Nephron progenitor cell (in vitro differentiated cells): ENCODE measurements at regions not wholly inside any gene's neighbourhood (a gene's known extent, or its start where the extent isn't known, plus 50 kb on each side); places are given as distances from the start of the nearest gene placed in this dataset.
"Not testable (repeated sequence)": the region's sequence is repeated elsewhere in the genome, so short reads cannot be mapped to it uniquely, and the experiment has no call there.

Experiments used
- DNase-seq: peaks from one replicate; pipeline ENCODE4 v3.0.0; 2021
- H3K27ac Mint-ChIP-seq: 2 replicates; pipeline ENCODE4 v1.8.0; 2021; ENCODE audit warnings: mild to moderate bottlenecking, moderate library complexity, mixed read lengths
- H3K27me3 Mint-ChIP-seq: 2 replicates; pipeline ENCODE4 v1.8.0; 2021; ENCODE audit warnings: mild to moderate bottlenecking, low read depth, mixed read lengths; ENCODE audit not compliant: poor library complexity
- H3K36me3 Mint-ChIP-seq: 2 replicates; pipeline ENCODE4 v1.8.0; 2021; ENCODE audit warnings: low read depth, mixed read lengths
- H3K4me1 Mint-ChIP-seq: 2 replicates; pipeline ENCODE4 v1.8.0; 2021; ENCODE audit warnings: mixed read lengths
- H3K4me3 Mint-ChIP-seq: 2 replicates; pipeline ENCODE4 v1.8.0; 2021; ENCODE audit warnings: mild to moderate bottlenecking, moderate library complexity, mixed read lengths
- H3K9me3 Mint-ChIP-seq: 2 replicates; pipeline ENCODE4 v1.8.0; 2021; ENCODE audit warnings: mild to moderate bottlenecking, moderate library complexity, mixed read lengths
- TF ChIP-seq, protein P1 (sequence below): fragments of 200-600 bp; sonication (generic); IDR thresholded peaks from 2 replicates; pipeline ENCODE4 v1.5.0; 2021; ENCODE audit warnings: antibody characterized with exemption

DNA sequence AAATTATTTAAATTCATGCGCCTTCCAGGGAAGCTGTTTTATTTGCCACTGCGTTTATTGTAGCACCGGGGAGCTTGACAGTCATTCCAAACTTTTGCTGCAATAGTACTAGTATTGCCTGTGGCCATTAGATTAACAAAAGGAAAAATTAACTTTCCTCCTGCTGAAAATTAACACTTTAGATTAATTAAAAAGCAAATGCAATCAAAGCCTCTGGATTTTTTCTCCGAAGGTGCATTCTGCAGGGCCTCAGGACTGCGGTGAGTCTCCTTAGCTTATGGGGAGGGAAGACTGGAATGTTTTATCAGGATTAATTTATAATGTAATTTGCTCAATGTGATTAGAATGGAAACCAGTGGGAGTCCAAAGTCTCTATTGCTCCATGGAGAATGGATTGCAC, 456.4 kb upstream of the CFAP20DC start:
- Mint-ChIP-seq H3K9me3 (peaks cover 3% of the 10 kb centered on the region), H3K4me3 (no peak overlapping the region), H3K4me1 (peaks cover 41% of the 10 kb centered on the region), H3K27ac (no peak overlapping the region), H3K27me3 (no peaks in the 10 kb centered on the region), H3K36me3 (no peaks in the 10 kb centered on the region)
- TF ChIP-seq, protein P1, sequence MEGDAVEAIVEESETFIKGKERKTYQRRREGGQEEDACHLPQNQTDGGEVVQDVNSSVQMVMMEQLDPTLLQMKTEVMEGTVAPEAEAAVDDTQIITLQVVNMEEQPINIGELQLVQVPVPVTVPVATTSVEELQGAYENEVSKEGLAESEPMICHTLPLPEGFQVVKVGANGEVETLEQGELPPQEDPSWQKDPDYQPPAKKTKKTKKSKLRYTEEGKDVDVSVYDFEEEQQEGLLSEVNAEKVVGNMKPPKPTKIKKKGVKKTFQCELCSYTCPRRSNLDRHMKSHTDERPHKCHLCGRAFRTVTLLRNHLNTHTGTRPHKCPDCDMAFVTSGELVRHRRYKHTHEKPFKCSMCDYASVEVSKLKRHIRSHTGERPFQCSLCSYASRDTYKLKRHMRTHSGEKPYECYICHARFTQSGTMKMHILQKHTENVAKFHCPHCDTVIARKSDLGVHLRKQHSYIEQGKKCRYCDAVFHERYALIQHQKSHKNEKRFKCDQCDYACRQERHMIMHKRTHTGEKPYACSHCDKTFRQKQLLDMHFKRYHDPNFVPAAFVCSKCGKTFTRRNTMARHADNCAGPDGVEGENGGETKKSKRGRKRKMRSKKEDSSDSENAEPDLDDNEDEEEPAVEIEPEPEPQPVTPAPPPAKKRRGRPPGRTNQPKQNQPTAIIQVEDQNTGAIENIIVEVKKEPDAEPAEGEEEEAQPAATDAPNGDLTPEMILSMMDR = no peak
- DNase-seq = no peak

DNA sequence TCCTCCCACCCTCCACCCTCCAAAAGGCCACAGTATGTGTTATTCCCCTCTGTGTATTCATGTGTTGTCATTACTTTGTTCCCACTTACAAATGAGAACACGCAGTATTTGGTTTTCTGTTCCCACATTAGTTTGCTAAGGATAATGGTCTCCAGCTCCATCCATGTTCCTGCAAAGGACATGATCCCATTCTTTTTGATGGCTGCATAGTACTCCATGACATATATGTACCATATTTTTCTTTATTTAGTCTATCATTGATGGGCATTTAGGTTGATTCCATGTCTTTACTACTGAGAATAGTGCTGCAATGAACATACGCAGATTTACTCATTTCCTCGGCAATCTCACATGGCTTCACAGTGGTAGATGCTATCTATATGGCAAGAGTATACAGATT, 453.6 kb upstream of the CFAP20DC start:
- H3K27me3 Mint-ChIP-seq = no peaks in the 10 kb centered on the region
- H3K4me1 Mint-ChIP-seq = peaks cover 28% of the 10 kb centered on the region
- TF ChIP-seq, protein P1 = no peak
- H3K36me3 Mint-ChIP-seq = no peaks in the 10 kb centered on the region
- no peak overlapping the region for H3K4me3 Mint-ChIP-seq
- no peak for DNase-seq
- H3K9me3 Mint-ChIP-seq = peaks cover 3% of the 10 kb centered on the region
- H3K27ac Mint-ChIP-seq = no peak overlapping the region

DNA sequence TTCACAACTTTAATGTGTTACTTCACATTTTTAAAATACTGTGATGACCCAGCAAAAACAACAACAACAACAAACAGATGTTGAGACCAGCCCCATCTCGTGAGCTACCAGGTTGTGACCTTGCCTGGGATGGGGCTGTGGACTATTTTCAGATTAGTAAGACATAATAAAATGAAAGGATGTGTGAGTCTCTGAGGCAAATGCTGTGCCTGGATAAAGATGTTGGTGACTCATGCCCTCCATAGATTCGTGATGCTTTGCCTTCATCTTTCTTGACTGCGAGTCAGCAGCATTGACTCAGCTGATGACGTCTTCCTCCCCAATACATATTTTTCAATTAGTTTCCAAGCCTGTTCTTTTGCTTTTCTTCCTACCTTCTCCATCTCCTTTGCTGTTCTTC, 453.0 kb upstream of the CFAP20DC start:
- Mint-ChIP-seq H3K36me3 (no peaks in the 10 kb centered on the region), H3K4me3 (no peak overlapping the region), H3K4me1 (peaks cover 25% of the 10 kb centered on the region), H3K27me3 (no peaks in the 10 kb centered on the region), H3K27ac (no peak overlapping the region), H3K9me3 (peaks cover 3% of the 10 kb centered on the region)
- TF ChIP-seq, protein P1 = no peak
- no peak for DNase-seq

DNA sequence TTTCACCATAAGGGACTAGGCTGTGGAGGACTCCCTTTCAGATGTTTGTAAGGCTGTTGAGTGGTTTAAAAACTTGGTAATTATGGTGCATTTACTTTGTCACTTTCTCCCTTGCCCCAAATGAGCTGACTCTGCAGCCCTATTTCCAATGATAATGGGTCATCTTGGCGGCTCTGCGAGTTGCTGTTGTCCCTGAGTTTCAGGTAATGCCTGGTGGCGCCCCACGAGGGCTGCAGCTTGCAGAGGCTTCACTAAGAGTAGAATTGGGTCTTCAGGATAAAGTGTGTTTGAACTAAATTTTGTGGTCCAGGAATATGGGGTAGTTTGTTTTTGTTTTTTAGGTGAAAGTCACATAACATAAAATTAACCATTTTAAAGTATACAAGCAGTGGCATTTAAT, 450.1 kb upstream of the CFAP20DC start:
- Mint-ChIP-seq H3K4me3 (no peak overlapping the region), H3K27ac (no peak overlapping the region), H3K4me1 (peaks cover 14% of the 10 kb centered on the region), H3K36me3 (no peaks in the 10 kb centered on the region), H3K27me3 (no peaks in the 10 kb centered on the region), H3K9me3 (peaks cover 3% of the 10 kb centered on the region)
- TF ChIP-seq, protein P1 = no peak
- no peak for DNase-seq

DNA sequence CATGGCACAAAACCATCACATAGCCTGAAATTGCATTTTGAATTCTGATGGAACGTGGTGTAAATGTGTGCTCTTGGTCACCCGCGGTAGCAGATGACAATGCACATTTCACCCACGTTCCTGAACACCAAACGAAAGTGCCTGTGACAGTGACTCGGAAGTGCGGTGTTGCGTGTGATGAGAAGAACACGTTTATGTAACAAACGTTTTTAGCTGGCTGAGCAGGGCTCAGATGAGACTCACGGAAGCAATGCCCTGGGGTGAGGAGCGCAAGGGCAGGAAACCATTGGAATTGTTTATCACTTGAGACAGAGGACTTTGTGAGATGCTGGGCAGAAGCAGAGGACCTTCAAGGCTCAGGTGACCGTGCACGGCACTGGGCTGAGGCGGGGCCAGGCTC, 449.2 kb upstream of the CFAP20DC start:
- Mint-ChIP-seq H3K4me1 (peaks cover 14% of the 10 kb centered on the region), H3K27ac (peak overlapping the region; percentile 30), H3K4me3 (no peak overlapping the region), H3K36me3 (no peaks in the 10 kb centered on the region), H3K9me3 (peaks cover 7% of the 10 kb centered on the region), H3K27me3 (no peaks in the 10 kb centered on the region)
- TF ChIP-seq, protein P1 = no peak
- no peak for DNase-seq

DNA sequence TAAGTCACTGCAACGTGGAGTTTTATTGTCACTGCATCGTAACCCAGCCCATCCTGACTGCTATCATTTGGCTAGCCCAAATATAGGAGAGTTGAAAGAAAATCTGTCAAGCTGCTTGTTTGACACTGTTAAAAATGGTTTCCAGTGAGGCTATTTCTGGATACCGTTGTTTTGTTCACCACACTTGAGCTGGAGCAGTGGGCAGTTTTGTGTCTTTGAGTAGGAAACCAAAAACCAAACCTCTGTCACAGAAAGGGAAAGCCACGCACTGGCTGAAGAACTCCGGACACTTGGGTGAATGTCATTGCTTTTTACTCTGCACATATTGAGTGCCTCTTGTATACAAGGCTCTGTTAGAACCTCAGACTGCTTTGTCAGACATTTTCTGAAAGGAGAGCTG, 446.4 kb upstream of the CFAP20DC start:
- TF ChIP-seq, protein P1 = no peak
- no peaks in the 10 kb centered on the region for H3K27me3 Mint-ChIP-seq
- no peak overlapping the region for H3K4me3 Mint-ChIP-seq

DNA sequence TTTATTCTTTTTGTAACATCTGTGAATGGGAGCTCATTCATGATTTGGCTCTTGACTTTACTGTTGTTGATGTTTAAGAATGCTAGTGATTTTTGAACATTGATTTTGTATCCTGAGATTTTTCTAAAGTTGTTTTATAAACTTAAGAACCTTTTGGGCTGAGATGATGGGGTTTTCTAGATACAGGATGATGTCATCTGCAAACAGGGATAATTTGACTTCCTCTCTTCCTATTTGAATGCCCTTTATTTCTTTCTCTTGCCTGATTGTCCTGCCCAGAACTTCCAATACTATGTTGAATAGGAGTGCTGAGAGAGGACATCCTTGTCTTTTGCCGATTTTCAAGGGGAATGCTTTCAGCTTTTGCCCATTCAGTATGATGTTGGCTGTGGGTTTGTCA, 445.1 kb upstream of the CFAP20DC start:
- DNase-seq, H3K4me3 Mint-ChIP-seq, H3K27me3 Mint-ChIP-seq, H3K9me3 Mint-ChIP-seq, H3K4me1 Mint-ChIP-seq, H3K36me3 Mint-ChIP-seq, H3K27ac Mint-ChIP-seq: not testable (repeated sequence)

More for the DNA sequence above, 446.4 kb upstream of the CFAP20DC start:
- H3K27ac Mint-ChIP-seq = no peak overlapping the region
- no peak for DNase-seq
- peaks cover 8% of the 10 kb centered on the region for H3K9me3 Mint-ChIP-seq
- H3K4me1 Mint-ChIP-seq = peaks cover 9% of the 10 kb centered on the region
- H3K36me3 Mint-ChIP-seq = no peaks in the 10 kb centered on the region
